Hepatocyte (in vitro differentiated cells): ENCODE measurements at regions not wholly inside any gene's neighbourhood (a gene's known extent, or its start where the extent isn't known, plus 50 kb on each side); places are given as distances from the start of the nearest gene placed in this dataset.

Experiments
- DNase-seq: peaks from one replicate; pipeline ENCODE4 v3.0.0-alpha.2; 2016; ENCODE audit warnings: low spot score
- H2AFZ ChIP-seq: fragments of 200-600 bp; sonication (generic); 2 replicates; pipeline ENCODE4 v1.6.0; 2016; ENCODE audit warnings: antibody characterized with exemption, mild to moderate bottlenecking
- H3K27ac ChIP-seq: fragments of 200-600 bp; sonication (generic); 2 replicates; pipeline ENCODE4 v1.5.1; 2016; ENCODE audit warnings: mild to moderate bottlenecking
- H3K27me3 ChIP-seq: fragments of 200-600 bp; sonication (generic); 2 replicates; pipeline ENCODE4 v1.6.1; 2016
- H3K36me3 ChIP-seq: fragments of 200-600 bp; sonication (generic); replicated peaks from 2 replicates; pipeline ENCODE4 v1.5.1; 2016; ENCODE audit warnings: low read depth; ENCODE audit not compliant: insufficient read depth
- H3K4me1 ChIP-seq: fragments of 200-600 bp; sonication (generic); 2 replicates; pipeline ENCODE4 v1.5.1; 2016; ENCODE audit warnings: mild to moderate bottlenecking, moderate library complexity; ENCODE audit not compliant: insufficient read depth
- H3K4me2 ChIP-seq: fragments of 200-600 bp; sonication (generic); 2 replicates; pipeline ENCODE4 v1.6.0; 2016
- H3K4me3 ChIP-seq: fragments of 200-600 bp; sonication (generic); 2 replicates; pipeline ENCODE4 v1.5.1; 2016; ENCODE audit warnings: mild to moderate bottlenecking
- H3K79me2 ChIP-seq: fragments of 200-600 bp; sonication (generic); 2 replicates; pipeline ENCODE4 v1.6.0; 2017; ENCODE audit warnings: mild to moderate bottlenecking
- H3K9me2 ChIP-seq: fragments of 200-600 bp; sonication (generic); replicated peaks from 2 replicates; pipeline ENCODE4 v1.6.0; 2017; ENCODE audit warnings: mild to moderate bottlenecking; ENCODE audit not compliant: insufficient read depth
- H3K9me3 ChIP-seq: fragments of 200-600 bp; sonication (generic); 2 replicates; pipeline ENCODE4 v1.5.1; 2016; ENCODE audit warnings: low read depth, mild to moderate bottlenecking
- H4K20me1 ChIP-seq: fragments of 200-600 bp; sonication (generic); 2 replicates; pipeline ENCODE4 v1.6.0; 2016; ENCODE audit warnings: mild to moderate bottlenecking; ENCODE audit not compliant: insufficient read depth, poor library complexity, severe bottlenecking
- CTCF ChIP-seq: fragments of 200-600 bp; sonication (generic); IDR thresholded peaks from 2 replicates; pipeline ENCODE4 v1.5.1; 2016; ENCODE audit warnings: antibody characterized with exemption, mild to moderate bottlenecking; ENCODE audit not compliant: poor library complexity
- EZH2 ChIP-seq: fragments of 200-600 bp; sonication (generic); IDR thresholded peaks from 2 replicates; pipeline ENCODE4 v1.6.1; 2016; ENCODE audit warnings: antibody characterized with exemption, mild to moderate bottlenecking, borderline replicate concordance
- EZH2phosphoT487 ChIP-seq: fragments of 200-600 bp; sonication (generic); IDR thresholded peaks from one replicate; pipeline ENCODE4 v1.6.1; 2018; ENCODE audit warnings: antibody characterized with exemption, mild to moderate bottlenecking, low read depth, moderate library complexity; ENCODE audit not compliant: unreplicated experiment, severe bottlenecking
- WGBS: methylation state at CpG from one replicate; pipeline ENCODE4 v1.1.6; 2016; ENCODE audit warnings: low lambda C conversion rate; ENCODE audit errors: missing lambda C conversion rate; 5-methylcytosine and 5-hydroxymethylcytosine counted together

GRCh38 chr5:2989517-2989916 lies 238.0 kb upstream of the IRX2 start:
- H3K79me2 ChIP-seq: no peaks in the 10 kb centered on the region
- H3K4me3 ChIP-seq: no peak overlapping the region
- no peak overlapping the region for H3K27ac ChIP-seq
- no peaks in the 10 kb centered on the region for H3K27me3 ChIP-seq
- DNase-seq: no peak
- H4K20me1 ChIP-seq: no peaks in the 10 kb centered on the region
- TF ChIP-seq CTCF (no peak), EZH2 (no peak)
- no peaks in the 10 kb centered on the region for H3K36me3 ChIP-seq
- H3K4me1 ChIP-seq: no peaks in the 10 kb centered on the region
- H3K9me2 ChIP-seq: no peaks in the 10 kb centered on the region
- H3K9me3 ChIP-seq: no peaks in the 10 kb centered on the region
- WGBS: 54% methylated on average over 8 of the region's 8 CpGs
- H3K4me2 ChIP-seq: no peak overlapping the region
- no peak overlapping the region for H2AFZ ChIP-seq

- Histone ChIP-seq H3K27ac (no peak overlapping the region), H3K79me2 (no peaks in the 10 kb centered on the region), H4K20me1 (no peaks in the 10 kb centered on the region), H3K27me3 (no peaks in the 10 kb centered on the region), H3K4me1 (no peaks in the 10 kb centered on the region), H3K9me3 (no peaks in the 10 kb centered on the region), H3K36me3 (no peaks in the 10 kb centered on the region), H2AFZ (no peak overlapping the region), H3K4me3 (no peak overlapping the region), H3K9me2 (no peaks in the 10 kb centered on the region), H3K4me2 (no peak overlapping the region)
- no peak for DNase-seq
- no peak for TF ChIP-seq CTCF
- TF ChIP-seq EZH2: no peak
- TF ChIP-seq EZH2phosphoT487: no peak
- 90% methylated on average over 5 of the region's 5 CpGs for WGBS
These were observed 234.8 kb upstream of the IRX2 start for GRCh38 chr5:2986301-2986700.

- H3K79me2 ChIP-seq: no peaks in the 10 kb centered on the region
- no peaks in the 10 kb centered on the region for H3K4me1 ChIP-seq
- DNase-seq: no peak
- H3K27ac ChIP-seq: no peak overlapping the region
- no peak overlapping the region for H3K4me2 ChIP-seq
- H2AFZ ChIP-seq: no peak overlapping the region
- no peaks in the 10 kb centered on the region for H3K9me2 ChIP-seq
- H3K4me3 ChIP-seq: no peak overlapping the region
- H3K36me3 ChIP-seq: no peaks in the 10 kb centered on the region
- no peaks in the 10 kb centered on the region for H4K20me1 ChIP-seq
- 79% methylated on average over 3 of the region's 3 CpGs for WGBS
- H3K9me3 ChIP-seq: no peaks in the 10 kb centered on the region
- TF ChIP-seq EZH2phosphoT487: no peak
- no peak for TF ChIP-seq EZH2
- TF ChIP-seq CTCF: no peak
- H3K27me3 ChIP-seq: no peaks in the 10 kb centered on the region
These were observed 234.2 kb upstream of the IRX2 start for GRCh38 chr5:2985718-2986117.
